ENCODE measurements at regions not wholly inside any gene's neighbourhood (a gene's known extent, or its start where the extent isn't known, plus 50 kb on each side); places are given as distances from the start of the nearest gene placed in this dataset.

- H3K27ac ChIP-seq, result no peak overlapping the region
- no peaks in the 10 kb centered on the region for H3K4me1 ChIP-seq
- H3K9me3 ChIP-seq, result no peaks in the 10 kb centered on the region
- no peak for TF ChIP-seq CTCF (IDR thresholded peaks at IDR 0.05)
- ATAC-seq (no peak), FAIRE-seq (no peak), DNase-seq (no peak)
- 78 to 90% methylated on average over 2 of the region's 2 CpGs for WGBS, 2 donors
- intact Hi-C loops (cut with DNase I), result no loop called here
- H3K27me3 ChIP-seq, result no peaks in the 10 kb centered on the region
- H3K4me3 ChIP-seq, result no peak overlapping the region
- no peaks in the 10 kb centered on the region for H3K36me3 ChIP-seq
Observed at GRCh38 chr5:130268489-130268888, 364.2 kb downstream of the CHSY3 start.

DNA sequence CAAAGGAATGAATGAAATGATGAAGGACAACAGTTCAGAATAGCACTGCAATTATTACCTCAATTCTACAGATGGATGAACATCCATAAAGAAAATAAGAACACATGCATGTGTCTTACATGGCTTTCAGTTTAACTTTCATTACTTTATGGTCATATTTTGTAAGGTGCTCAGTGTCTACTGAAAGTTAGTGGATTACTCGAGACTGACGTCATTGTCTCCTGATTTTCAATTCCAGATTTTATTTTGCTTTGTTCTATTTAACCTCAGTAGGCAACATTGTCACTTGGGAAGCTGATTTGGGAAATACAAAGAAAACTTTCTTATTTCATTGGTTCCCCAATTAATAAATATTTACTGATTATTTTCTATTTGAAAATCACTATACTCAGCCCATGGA, 363.7 kb downstream of the CHSY3 start:
- no peak for TF ChIP-seq CTCF (IDR thresholded peaks at IDR 0.05)
- no peaks in the 10 kb centered on the region for H3K9me3 ChIP-seq
- ATAC-seq, result no peak
- intact Hi-C loops (cut with DNase I), result no loop called here
- H3K36me3 ChIP-seq, result no peaks in the 10 kb centered on the region
- no peaks in the 10 kb centered on the region for H3K27me3 ChIP-seq
- H3K4me1 ChIP-seq, result no peaks in the 10 kb centered on the region
- no peak overlapping the region for H3K4me3 ChIP-seq
- H3K27ac ChIP-seq, result no peak overlapping the region
- no peak for DNase-seq
- FAIRE-seq, result no peak
- WGBS, 2 donors, result 87 to 91% methylated on average over 2 of the region's 2 CpGs

GRCh38 chr5:130260481-130260880, 356.2 kb downstream of the CHSY3 start:
- ATAC-seq (no peak), FAIRE-seq (no peak), DNase-seq (no peak)
- H3K4me1 ChIP-seq, result no peaks in the 10 kb centered on the region
- intact Hi-C loops (cut with DNase I), result no loop called here
- no peak for TF ChIP-seq CTCF (IDR thresholded peaks at IDR 0.05)
- no peaks in the 10 kb centered on the region for H3K27me3 ChIP-seq
- no peak overlapping the region for H3K27ac ChIP-seq
- no peaks in the 10 kb centered on the region for H3K9me3 ChIP-seq
- H3K36me3 ChIP-seq, result no peaks in the 10 kb centered on the region
- no peak overlapping the region for H3K4me3 ChIP-seq
- 73 to 74% methylated on average over 2 of the region's 2 CpGs for WGBS, 2 donors

DNA sequence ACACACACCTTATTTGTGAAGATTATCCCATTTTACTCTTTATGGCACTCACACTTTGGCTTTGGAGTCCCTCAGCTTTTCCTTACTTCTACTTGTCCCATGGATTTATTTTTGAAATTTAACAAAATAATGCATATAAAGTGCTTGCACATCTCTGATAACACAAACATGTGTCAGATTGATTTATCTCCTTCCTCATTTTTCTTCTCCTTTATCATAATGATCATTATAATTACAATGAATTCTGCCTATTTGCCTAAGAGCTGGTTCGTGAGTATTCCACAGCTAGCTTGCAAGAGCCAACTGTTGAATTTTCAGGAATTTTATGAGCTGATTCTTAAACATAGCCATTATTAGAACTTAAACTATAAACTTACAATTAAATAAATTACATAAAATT, 347.7 kb downstream of the CHSY3 start:
- FAIRE-seq, result no peak
- Histone ChIP-seq H3K4me1 (peaks cover 0 to 5% (median 0%) of the 10 kb centered on the region in 3 donors), H3K27ac (no peak overlapping the region), H3K4me3 (no peak overlapping the region), H3K36me3 (no peaks in the 10 kb centered on the region), H3K9me3 (no peaks in the 10 kb centered on the region), H3K27me3 (no peaks in the 10 kb centered on the region)
- 54 to 63% methylated on average over 1 of the region's 1 CpG for WGBS, 2 donors
- intact Hi-C loops (cut with DNase I), result no loop called here
- no peak for ATAC-seq
- no peak for TF ChIP-seq CTCF (IDR thresholded peaks at IDR 0.05)
- no peak for DNase-seq

DNA sequence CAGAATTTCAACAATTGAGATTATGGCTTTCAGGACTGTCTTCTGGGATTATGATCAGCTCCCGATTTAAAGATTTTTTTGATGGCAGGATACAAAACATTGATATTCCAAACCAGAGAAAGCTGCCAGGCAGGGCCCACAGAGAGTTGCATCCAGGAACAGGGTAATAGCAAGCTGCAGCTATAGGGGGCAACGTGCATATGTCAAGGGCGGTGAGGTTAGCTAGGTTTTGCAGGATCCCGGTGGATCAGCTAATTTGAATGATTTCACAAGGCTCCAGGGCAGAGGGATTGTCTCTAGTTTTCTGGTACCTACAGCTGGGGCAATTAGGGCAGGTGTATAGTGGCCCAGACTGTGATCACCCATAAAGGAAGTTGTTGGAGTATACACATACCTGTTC, 339.4 kb downstream of the CHSY3 start:
- FAIRE-seq (no peak), DNase-seq (no peak), ATAC-seq (no peak)
- Histone ChIP-seq H3K36me3 (no peaks in the 10 kb centered on the region), H3K4me1 (no peaks in the 10 kb centered on the region), H3K27ac (no peak overlapping the region), H3K27me3 (no peaks in the 10 kb centered on the region), H3K4me3 (no peak overlapping the region), H3K9me3 (no peaks in the 10 kb centered on the region)
- intact Hi-C loops (cut with DNase I), result no loop called here
- 69 to 75% methylated on average over 4 of the region's 4 CpGs for WGBS, 2 donors
- no peak for TF ChIP-seq CTCF (IDR thresholded peaks at IDR 0.05)

All from pancreas (tissue), 10 donors.